ENCODE measurements at regions not wholly inside any gene's neighbourhood (a gene's known extent, or its start where the extent isn't known, plus 50 kb on each side); places are given as distances from the start of the nearest gene placed in this dataset.

DNA sequence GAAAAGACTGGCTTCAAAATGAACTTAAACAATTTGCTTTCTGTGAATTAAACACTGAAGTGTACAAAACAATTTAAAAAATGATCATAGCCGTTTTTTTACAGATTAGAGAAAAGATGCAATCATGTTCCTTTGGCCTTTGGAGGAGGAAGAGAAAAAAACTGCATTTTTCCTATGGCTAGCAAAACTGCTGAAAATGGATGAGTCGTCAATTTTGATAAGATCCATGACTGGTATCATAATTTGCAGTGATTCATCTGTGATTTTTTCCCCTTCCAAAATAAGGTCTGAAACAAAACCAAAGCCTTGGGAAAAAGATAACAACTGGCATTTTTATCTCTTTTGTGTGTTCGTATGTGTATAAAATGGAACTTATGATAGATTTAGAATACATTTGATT lies 255.6 kb upstream of the SATB1 start:
- Histone ChIP-seq H2AFZ (ENCODE audit: low read length) (no peak overlapping the region), H3K23ac (ENCODE audit: insufficient read length) (no peak overlapping the region), H3K4me3 (ENCODE audit: extremely low read depth in 1 of 4, insufficient read depth in 2 of 4, low read depth in 3 of 4, low read length in 4 of 4) (no peak overlapping the region), H3K9ac (replicated peaks in 1 of 4; ENCODE audit: extremely low read depth in 1 of 4, low read depth in 3 of 4, low read length in 3 of 4) (no peak overlapping the region), H3K56ac (replicated peaks; ENCODE audit: insufficient read length, low read depth, low read length) (no peak overlapping the region), H2BK20ac (ENCODE audit: low read length) (no peak overlapping the region), H3K23me2 (ENCODE audit: low read depth, low read length) (no peaks in the 10 kb centered on the region), H3K14ac (ENCODE audit: insufficient read length) (no peak overlapping the region), H2BK12ac (ENCODE audit: low read depth, low read length) (no peak overlapping the region), H4K91ac (replicated peaks; ENCODE audit: insufficient read length, low read length) (no peak overlapping the region), H2BK15ac (ENCODE audit: low read length) (no peak overlapping the region), H4K8ac (ENCODE audit: extremely low read depth, insufficient read depth, low read length) (no peak overlapping the region), H4K5ac (ENCODE audit: insufficient read length, low read depth, low read length) (no peak overlapping the region), H3K79me1 (ENCODE audit: low read depth, low read length) (no peaks in the 10 kb centered on the region), H3K36me3 (ENCODE audit: control insufficient read depth in 2 of 4, insufficient read depth in 4 of 4, low read length in 3 of 4) (no peaks in the 10 kb centered on the region), H3K9me3 (ENCODE audit: insufficient read depth in 2 of 2, low read depth in 1 of 2, low read length in 1 of 2) (0 out of 4 replicates have a peak, but pooled peaks cover 0 to 4% of the 10 kb centered on the region in 2 experiments), H3K27me3 (replicated peaks in 1 of 4; ENCODE audit: control insufficient read depth in 3 of 4, extremely low read depth in 1 of 4, insufficient read depth in 3 of 4, low read length in 3 of 4) (no peaks in the 10 kb centered on the region), H3K4ac (replicated peaks; ENCODE audit: insufficient read length, low read depth, low read length) (no peak overlapping the region), H2AK5ac (ENCODE audit: low read depth, low read length) (no peak overlapping the region), H3K4me1 (replicated peaks in 1 of 4; ENCODE audit: control insufficient read depth in 3 of 4, insufficient read depth in 4 of 4, low read length in 3 of 4) (no peaks in the 10 kb centered on the region), H3K79me2 (ENCODE audit: control insufficient read depth in 1 of 2, insufficient read depth in 2 of 2, low read length in 2 of 2) (no peaks in the 10 kb centered on the region), H3K27ac (ENCODE audit: low read depth, low read length) (no peak overlapping the region), H2BK5ac (ENCODE audit: low read depth, low read length) (no peak overlapping the region), H3K4me2 (ENCODE audit: insufficient read depth in 1 of 2, low read depth in 2 of 2, low read length in 2 of 2) (no peak overlapping the region), H2BK120ac (replicated peaks; ENCODE audit: low read depth, low read length) (no peak overlapping the region), H4K20me1 (replicated peaks in 1 of 2; ENCODE audit: control insufficient read depth in 1 of 2, insufficient read depth in 2 of 2, low read length in 2 of 2) (no peaks in the 10 kb centered on the region), H3K18ac (ENCODE audit: extremely low read depth, low read length) (no peak overlapping the region)
- no peak for DNase-seq (ENCODE audit: low read depth in 1 of 2, low spot score in 2 of 2)
- POLR2A ChIA-PET (ENCODE audit: partially characterized antibody): no interaction called here
- peak; percentile 71 for TF ChIP-seq MAFK (IDR thresholded peaks at IDR 0.05; ENCODE audit: low read depth, low read length)
- TF ChIP-seq, protein P1, sequence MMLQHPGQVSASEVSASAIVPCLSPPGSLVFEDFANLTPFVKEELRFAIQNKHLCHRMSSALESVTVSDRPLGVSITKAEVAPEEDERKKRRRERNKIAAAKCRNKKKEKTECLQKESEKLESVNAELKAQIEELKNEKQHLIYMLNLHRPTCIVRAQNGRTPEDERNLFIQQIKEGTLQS (IDR thresholded peaks at IDR 0.05; ENCODE audit: insufficient read depth, low read depth, low read length): no peak
- FAIRE-seq: no peak
- 83% methylated on average over 3 of the region's 3 CpGs; no CpG with 5 or more reads in 1 of the 2 experiments for WGBS, 2 experiments (ENCODE audit: extremely low coverage in 1 of 2, insufficient coverage in 1 of 2, insufficient read length in 1 of 2, insufficient replicate concordance in 2 of 2, low coverage in 1 of 2, low lambda C conversion rate in 2 of 2, missing lambda C conversion rate in 1 of 2)
- CTCF ChIA-PET (ENCODE audit: partially characterized antibody): no interaction called here

All from H1 (cell line).